Gastrocnemius medialis (tissue), 4 donors: ENCODE measurements at regions not wholly inside any gene's neighbourhood (a gene's known extent, or its start where the extent isn't known, plus 50 kb on each side); places are given as distances from the start of the nearest gene placed in this dataset.
A peak's percentile ranks its signal among the peaks of the same experiment; 100 is the strongest.

Experiments used
- ATAC-seq, 2 donors: fragments of 150-250 bp; one replicate each; pipeline ENCODE4 v1.9.1; 2016
- DNase-seq, 2 donors: peaks; one replicate each; pipeline ENCODE4 v3.0.0-alpha.2; 2019
- H3K27ac ChIP-seq, 4 donors: fragments of 200-600 bp; sonication (generic); 1 replicate in 1 of 4; 2 replicates in 3 of 4; pipeline ENCODE4 v1.5.1; 2016 to 2018; ENCODE audit warnings: mild to moderate bottlenecking in 2 of 4, moderate library complexity in 1 of 4
- H3K27me3 ChIP-seq, 3 donors: fragments of 200-600 bp; sonication (generic) in 2 of 3; 1 replicate in 1 of 3; 2 replicates in 2 of 3; pipeline versions ENCODE4 v1.5.1 to v1.6.0; 2016 to 2019; ENCODE audit warnings: mild to moderate bottlenecking in 1 of 3, moderate library complexity in 1 of 3
- H3K36me3 ChIP-seq, 2 donors: fragments of 200-600 bp; sonication (generic) in 1 of 2; one replicate each; pipeline ENCODE4 v1.5.1; 2017 to 2018
- H3K4me1 ChIP-seq, 2 donors: fragments of 200-600 bp; sonication (generic) in 1 of 2; one replicate each; pipeline ENCODE4 v1.5.1; 2016 to 2017; ENCODE audit warnings: mild to moderate bottlenecking in 2 of 2
- H3K4me3 ChIP-seq, 4 donors: fragments of 200-600 bp; sonication (generic) in 3 of 4; 1 replicate in 1 of 4; 2 replicates in 3 of 4; pipeline ENCODE4 v1.5.1; 2016 to 2019; ENCODE audit warnings: mild to moderate bottlenecking in 2 of 4
- H3K9me3 ChIP-seq, 3 donors: fragments of 200-600 bp; sonication (generic) in 2 of 3; 1 replicate in 1 of 3; 2 replicates in 2 of 3; pipeline ENCODE4 v1.5.1; 2016 to 2019
- CTCF ChIP-seq, 5 experiments: fragments of 450-650 bp in 3 of 5; fragments of 200-600 bp in 2 of 5; sonication (generic) in 2 of 5; IDR thresholded peaks in 4 of 5; conservative IDR thresholded peaks in 1 of 5; 1 replicate in 4 of 5; 2 replicates in 1 of 5; pipeline ENCODE4 v1.5.1; 2016 to 2019; ENCODE audit warnings: antibody characterized with exemption in 5 of 5, mild to moderate bottlenecking in 3 of 5, moderate library complexity in 3 of 5
- POLR2A ChIP-seq, 2 donors: fragments of 450-650 bp; IDR thresholded peaks; one replicate each; pipeline ENCODE4 v1.6.1; 2017; ENCODE audit warnings: antibody characterized with exemption in 2 of 2, mild to moderate bottlenecking in 2 of 2, moderate library complexity in 2 of 2
- in situ Hi-C, 4 donors: fragments of 200-750 bp; cut with MboI; loops; one replicate each; pipeline versions ENCODE4 v1.15.0 to v1.8.0; 2017; ENCODE audit warnings: low sequenced_read_pairs in 4 of 4
- intact Hi-C: fragments of 100-400 bp; cut with DNase I; formaldehyde crosslinking; loops from one replicate; pipeline ENCODE4 v1.15.1; 2023; ENCODE audit warnings: low total_unique reads

DNA sequence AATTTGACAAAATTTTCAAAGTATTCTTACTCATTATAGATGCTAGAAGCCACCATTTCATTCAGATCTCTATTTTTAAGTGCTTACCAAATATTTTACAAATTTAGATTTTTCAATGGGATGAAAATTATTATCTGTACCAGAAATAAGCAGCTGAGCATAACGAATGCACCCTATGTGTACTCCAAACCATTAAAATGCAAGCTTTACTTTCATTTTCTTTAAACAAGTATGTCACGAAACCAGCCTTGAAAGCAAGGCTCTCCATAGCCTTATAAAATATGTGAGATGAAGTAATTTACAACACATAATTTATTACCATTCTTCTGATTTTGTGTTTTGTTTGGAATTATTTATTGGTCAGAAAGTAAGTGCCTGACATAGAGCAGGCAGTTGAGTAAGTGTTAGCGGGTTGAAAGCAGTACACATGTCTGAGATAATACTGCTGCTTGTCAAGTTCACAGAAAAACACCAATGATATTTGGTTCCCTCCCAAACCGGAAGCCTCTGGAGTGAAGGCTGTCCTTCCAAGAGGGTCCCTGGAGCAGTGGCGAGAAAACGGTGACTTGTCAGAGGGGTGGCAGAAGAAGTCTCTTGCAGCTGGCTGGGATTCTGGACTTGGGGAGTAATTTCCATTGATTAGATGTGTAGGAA, 322.7 kb upstream of the PFKP start:
- in situ Hi-C loops, result no loop called here
- ATAC-seq (no peak), DNase-seq (no peak)
- Histone ChIP-seq H3K9me3 (no peaks in the 10 kb centered on the region), H3K4me1 (no peaks in the 10 kb centered on the region), H3K27ac (no peak overlapping the region), H3K27me3 (no peaks in the 10 kb centered on the region), H3K4me3 (peak overlapping the region in 3 of 4 donors; percentile 16 to 28 (median 21)), H3K36me3 (no peaks in the 10 kb centered on the region)
- intact Hi-C loops, result no loop called here
- TF ChIP-seq CTCF (IDR thresholded peaks at IDR 0.05 in 4 of 5, conservative IDR thresholded peaks at IDR 0.05 in 1 of 5), result no peak
- no peak for TF ChIP-seq POLR2A (IDR thresholded peaks at IDR 0.05)

GRCh38 chr10:2734603-2735002, 332.7 kb upstream of the PFKP start:
- in situ Hi-C loops (no loop called here), intact Hi-C loops (no loop called here)

GRCh38 chr10:2733278-2733963, 333.9 kb upstream of the PFKP start:
- TF ChIP-seq POLR2A (IDR thresholded peaks at IDR 0.05), result no peak
- TF ChIP-seq CTCF (IDR thresholded peaks at IDR 0.05 in 4 of 5, conservative IDR thresholded peaks at IDR 0.05 in 1 of 5), result no peak
- Histone ChIP-seq H3K9me3 (no peaks in the 10 kb centered on the region), H3K27ac (no peak overlapping the region), H3K4me3 (no peak overlapping the region), H3K36me3 (no peaks in the 10 kb centered on the region), H3K4me1 (no peaks in the 10 kb centered on the region), H3K27me3 (no peaks in the 10 kb centered on the region)
- in situ Hi-C loops, result no loop called here
- intact Hi-C loops, result no loop called here
- ATAC-seq (no peak), DNase-seq (no peak)

More at GRCh38 chr10:2734603-2735002, 332.7 kb upstream of the PFKP start:
- ATAC-seq (no peak), DNase-seq (no peak)
- TF ChIP-seq CTCF (IDR thresholded peaks at IDR 0.05 in 4 of 5, conservative IDR thresholded peaks at IDR 0.05 in 1 of 5), result no peak
- no peak for TF ChIP-seq POLR2A (IDR thresholded peaks at IDR 0.05)
- H3K36me3 ChIP-seq, result no peaks in the 10 kb centered on the region
- H3K27ac ChIP-seq, result no peak overlapping the region
- no peak overlapping the region for H3K4me3 ChIP-seq
- H3K27me3 ChIP-seq, result no peaks in the 10 kb centered on the region
- no peaks in the 10 kb centered on the region for H3K9me3 ChIP-seq
- H3K4me1 ChIP-seq, result no peaks in the 10 kb centered on the region

DNA sequence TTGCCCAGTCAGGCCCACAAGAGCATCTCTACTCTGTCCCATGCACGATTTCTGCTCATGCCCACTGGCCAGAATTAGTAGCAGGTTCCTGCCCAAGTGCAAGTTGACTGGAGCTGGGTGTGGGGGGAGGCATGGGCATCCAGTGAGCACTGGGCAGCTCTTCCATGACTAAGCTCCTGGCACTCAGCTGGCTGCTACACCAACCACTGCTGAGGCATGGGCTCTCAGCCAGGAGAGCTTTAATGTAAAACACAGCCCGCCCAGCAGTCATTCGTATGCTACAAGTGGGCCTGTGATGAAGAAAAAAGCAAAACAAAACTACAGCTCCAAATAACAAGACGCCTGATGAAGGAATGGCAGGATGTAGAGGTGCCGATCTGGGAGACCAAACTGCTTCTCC, 335.4 kb upstream of the PFKP start:
- Histone ChIP-seq H3K4me3 (no peak overlapping the region), H3K9me3 (no peaks in the 10 kb centered on the region), H3K36me3 (no peaks in the 10 kb centered on the region), H3K4me1 (no peaks in the 10 kb centered on the region), H3K27me3 (no peaks in the 10 kb centered on the region), H3K27ac (no peak overlapping the region)
- no peak for DNase-seq
- TF ChIP-seq POLR2A (IDR thresholded peaks at IDR 0.05) (no peak), CTCF (IDR thresholded peaks at IDR 0.05 in 4 of 5, conservative IDR thresholded peaks at IDR 0.05 in 1 of 5) (no peak)
- intact Hi-C loops, result no loop called here
- in situ Hi-C loops, result no loop called here
- no peak for ATAC-seq
